Esophagus squamous epithelium (tissue), 5 donors: ENCODE measurements at regions not wholly inside any gene's neighbourhood (a gene's known extent, or its start where the extent isn't known, plus 50 kb on each side); places are given as distances from the start of the nearest gene placed in this dataset.

Experiments
- DNase-seq: peaks from one replicate; lab custom pipeline; 2025; lab: John Stamatoyannopoulos, UW
- H3K27ac ChIP-seq, 4 donors: fragments of 200-600 bp; sonication (generic); one replicate each; pipeline ENCODE4 v1.5.1; 2016 to 2019; ENCODE audit warnings: mild to moderate bottlenecking in 1 of 4
- H3K27me3 ChIP-seq, 4 donors: fragments of 200-600 bp; sonication (generic); 1 replicate in 3 of 4; 2 replicates in 1 of 4; pipeline versions ENCODE4 v1.5.1 to v1.6.0; 2017 to 2021; ENCODE audit warnings: antibody characterized with exemption in 1 of 4
- H3K36me3 ChIP-seq, 3 donors: fragments of 200-600 bp; sonication (generic); one replicate each; pipeline ENCODE4 v1.5.1; 2016 to 2019
- H3K4me1 ChIP-seq, 3 donors: fragments of 200-600 bp; sonication (generic); one replicate each; pipeline ENCODE4 v1.5.1; 2017 to 2019
- H3K4me3 ChIP-seq, 4 donors: fragments of 200-600 bp; sonication (generic); 1 replicate in 3 of 4; 2 replicates in 1 of 4; pipeline ENCODE4 v1.5.1; 2016 to 2019; ENCODE audit warnings: mild to moderate bottlenecking in 2 of 4, moderate library complexity in 1 of 4
- H3K9me3 ChIP-seq, 3 donors: fragments of 200-600 bp; sonication (generic); one replicate each; pipeline ENCODE4 v1.5.1; 2016 to 2019
- CTCF ChIP-seq, 6 experiments: fragments of 450-650 bp in 4 of 6; fragments of 200-600 bp in 2 of 6; sonication (generic) in 2 of 6; IDR thresholded peaks; one replicate each; pipeline ENCODE4 v1.5.1; 2016 to 2019; ENCODE audit warnings: antibody characterized with exemption in 6 of 6, mild to moderate bottlenecking in 4 of 6, moderate library complexity in 4 of 6
- POLR2A ChIP-seq, 4 donors: fragments of 450-650 bp; IDR thresholded peaks; one replicate each; pipeline ENCODE4 v1.6.1; 2017; ENCODE audit warnings: antibody characterized with exemption in 4 of 4, mild to moderate bottlenecking in 4 of 4, moderate library complexity in 3 of 4
- WGBS, 2 donors: methylation state at CpG; one replicate each; pipeline ENCODE4 v1.1.5; 2018; 5-methylcytosine and 5-hydroxymethylcytosine counted together
- intact Hi-C: fragments of 100-400 bp; cut with DNase I; formaldehyde crosslinking; loops from one replicate; pipeline ENCODE4 v1.15.0; 2022
- donor health status: DM: yes; HTN: yes; CAD: no.

GRCh38 chr22:44401783-44402110, 89.0 kb upstream of the SHISAL1 start:
- Histone ChIP-seq H3K27me3 (peaks cover 0 to 39% (median 0%) of the 10 kb centered on the region in 4 donors), H3K4me3 (no peak overlapping the region), H3K4me1 (no peaks in the 10 kb centered on the region), H3K27ac (no peak overlapping the region), H3K9me3 (no peaks in the 10 kb centered on the region), H3K36me3 (no peaks in the 10 kb centered on the region)
- 72 to 93% methylated on average over 4 to 8 of the region's 9 CpGs for WGBS, 2 donors
- TF ChIP-seq CTCF (IDR thresholded peaks at IDR 0.05) (no peak), POLR2A (IDR thresholded peaks at IDR 0.05) (no peak)
- DNase-seq: no peak
- intact Hi-C loops: no loop called here

- no peak for DNase-seq
- WGBS, 2 donors: 65 to 73% methylated on average over 3 of the region's 3 CpGs
- no peaks in the 10 kb centered on the region for H3K9me3 ChIP-seq
- no peaks in the 10 kb centered on the region for H3K4me1 ChIP-seq
- H3K27me3 ChIP-seq: peaks cover 0 to 45% (median 0%) of the 10 kb centered on the region in 4 donors
- no peaks in the 10 kb centered on the region for H3K36me3 ChIP-seq
- intact Hi-C loops: no loop called here
- no peak overlapping the region for H3K4me3 ChIP-seq
- H3K27ac ChIP-seq: no peak overlapping the region
- no peak for TF ChIP-seq CTCF (IDR thresholded peaks at IDR 0.05)
- TF ChIP-seq POLR2A (IDR thresholded peaks at IDR 0.05): no peak
Measured at GRCh38 chr22:44400763-44401060, 88.0 kb upstream of the SHISAL1 start.

- no peak for DNase-seq
- Histone ChIP-seq H3K27ac (no peak overlapping the region), H3K9me3 (no peaks in the 10 kb centered on the region), H3K27me3 (peaks cover 0 to 51% (median 0%) of the 10 kb centered on the region in 4 donors), H3K4me3 (no peak overlapping the region), H3K36me3 (no peaks in the 10 kb centered on the region), H3K4me1 (no peaks in the 10 kb centered on the region)
- WGBS, 2 donors: 45 to 52% methylated on average over 11 to 13 of the region's 15 CpGs
- intact Hi-C loops: no loop called here
- TF ChIP-seq CTCF (IDR thresholded peaks at IDR 0.05): no peak
- no peak for TF ChIP-seq POLR2A (IDR thresholded peaks at IDR 0.05)
Measured at GRCh38 chr22:44399906-44400762, 87.4 kb upstream of the SHISAL1 start.

GRCh38 chr22:44398856-44399837, 86.4 kb upstream of the SHISAL1 start:
- no peak for DNase-seq
- Histone ChIP-seq H3K9me3 (no peaks in the 10 kb centered on the region), H3K36me3 (no peaks in the 10 kb centered on the region), H3K27ac (no peak overlapping the region), H3K27me3 (peaks cover 0 to 61% (median 0%) of the 10 kb centered on the region in 4 donors), H3K4me1 (no peaks in the 10 kb centered on the region), H3K4me3 (no peak overlapping the region)
- 88 to 93% methylated on average over 11 to 14 of the region's 19 CpGs for WGBS, 2 donors
- TF ChIP-seq POLR2A (IDR thresholded peaks at IDR 0.05) (no peak), CTCF (IDR thresholded peaks at IDR 0.05) (no peak)
- intact Hi-C loops: no loop called here
